CD4-positive, alpha-beta T cell (primary cell): ENCODE measurements at regions not wholly inside any gene's neighbourhood (a gene's known extent, or its start where the extent isn't known, plus 50 kb on each side); places are given as distances from the start of the nearest gene placed in this dataset.

Experiments
- ATAC-seq: fragments of 200-7000 bp; cut with Tn5 transposase; one replicate; pipeline ENCODE4 v1.10.0; 2022; ENCODE audit warnings: mild to moderate bottlenecking; ENCODE audit not compliant: poor library complexity
- CTCF ChIA-PET: fragments of 350-600 bp; sonication (Branson Sonifier 250); formaldehyde crosslinking; loops from one replicate; lab custom pipeline; 2021; ENCODE audit warnings: antibody characterized with exemption, inconsistent platforms; lab: Charles Lee
- POLR2A ChIA-PET: fragments of 350-600 bp; sonication (Branson Sonifier 250); formaldehyde crosslinking; loops from one replicate; lab custom pipeline; 2021; ENCODE audit warnings: antibody characterized with exemption, inconsistent platforms; lab: Charles Lee
- DNase-seq, 14 experiments: peaks; one replicate each; pipeline ENCODE4 v3.0.0-alpha.2; 2013 to 2020; ENCODE audit warnings: mixed read lengths in 2 of 14
- H3K27ac ChIP-seq, 2 donors: one replicate each; pipeline versions ENCODE4 v1.5.1 to v1.7.0; 2013; ENCODE audit warnings: low read length in 2 of 2, low read depth in 1 of 2, mild to moderate bottlenecking in 1 of 2
- H3K27me3 ChIP-seq, 2 experiments: 1 replicate in 1 of 2; 2 replicates in 1 of 2; pipeline versions ENCODE4 v1.6.1 to v1.7.0; 2013; ENCODE audit warnings: low read length in 2 of 2, control low read depth in 1 of 2, mild to moderate bottlenecking in 1 of 2, moderate library complexity in 1 of 2; ENCODE audit not compliant: insufficient read depth in 2 of 2, control insufficient read depth in 1 of 2
- H3K36me3 ChIP-seq: one replicate; pipeline ENCODE4 v1.6.1; 2013; ENCODE audit warnings: low read length, control low read depth; ENCODE audit not compliant: insufficient read depth
- H3K4me1 ChIP-seq: one replicate; pipeline ENCODE4 v1.6.1; 2013; ENCODE audit warnings: low read length, control low read depth; ENCODE audit not compliant: insufficient read depth
- H3K4me3 ChIP-seq: one replicate; pipeline ENCODE4 v1.5.1; 2013; ENCODE audit warnings: mild to moderate bottlenecking, low read length, moderate library complexity
- H3K9me3 ChIP-seq, 2 experiments: 1 replicate in 1 of 2; 2 replicates in 1 of 2; pipeline versions ENCODE4 v1.6.1 to v1.7.0; 2013; ENCODE audit warnings: low read length in 2 of 2, mild to moderate bottlenecking in 2 of 2, control low read depth in 1 of 2, moderate library complexity in 1 of 2; ENCODE audit not compliant: control insufficient read depth in 1 of 2, insufficient read depth in 1 of 2
- H3K27ac Mint-ChIP-seq: one replicate; pipeline ENCODE4 v1.8.0; 2020; ENCODE audit warnings: mixed read lengths
- H3K27me3 Mint-ChIP-seq: one replicate; pipeline ENCODE4 v1.8.0; 2021; ENCODE audit warnings: mixed read lengths
- H3K36me3 Mint-ChIP-seq: one replicate; pipeline ENCODE4 v1.8.0; 2021; ENCODE audit warnings: low read depth, mixed read lengths
- H3K4me1 Mint-ChIP-seq: one replicate; pipeline ENCODE4 v1.8.0; 2021; ENCODE audit warnings: low read depth, mixed read lengths
- H3K4me3 Mint-ChIP-seq: one replicate; pipeline ENCODE4 v1.8.0; 2020; ENCODE audit warnings: mild to moderate bottlenecking, mixed read lengths
- H3K9me3 Mint-ChIP-seq: one replicate; pipeline ENCODE4 v1.8.0; 2020; ENCODE audit warnings: mixed read lengths
- intact Hi-C, 2 experiments: fragments of 100-400 bp; cut with DNase I in 1 of 2; cut with micrococcal nuclease in 1 of 2; formaldehyde crosslinking; loops; one replicate each; pipeline versions ENCODE4 v1.15.1 to v1.9.0; 2023 to 2025; cut with DNase I, micrococcal nuclease
- TF ChIP-seq, protein P1 (sequence below): fragments of 200-600 bp; IDR thresholded peaks from one replicate; pipeline ENCODE4 v1.8.0; 2022; ENCODE audit warnings: antibody characterized with exemption, mild to moderate bottlenecking

DNA sequence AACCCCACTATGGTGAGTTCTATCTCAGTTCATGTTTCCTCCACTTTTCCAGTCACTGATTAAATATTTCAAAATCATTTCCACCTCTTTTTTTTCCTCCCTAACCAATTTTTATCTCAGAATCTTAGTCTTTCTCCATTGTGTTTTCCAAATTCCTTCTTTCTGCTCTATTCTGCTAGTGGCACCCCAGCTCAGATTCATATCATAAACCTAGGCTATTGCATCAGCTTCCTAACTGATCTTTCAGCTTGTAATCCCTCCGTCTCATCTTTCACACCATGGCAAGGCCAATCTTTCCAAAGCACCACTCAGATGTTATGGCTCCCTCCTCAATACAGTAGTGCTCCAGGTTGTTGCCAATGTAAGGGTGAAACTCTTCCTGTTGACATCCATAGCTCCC lies 631.9 kb downstream of the PLPP3 start:
- Histone ChIP-seq H3K36me3 (no peaks in the 10 kb centered on the region), H3K27ac (no peak overlapping the region), H3K4me1 (no peaks in the 10 kb centered on the region), H3K9me3 (no peaks in the 10 kb centered on the region), H3K4me3 (no peak overlapping the region), H3K27me3 (no peaks in the 10 kb centered on the region)
- Mint-ChIP-seq H3K27ac (no peak overlapping the region), H3K9me3 (no peaks in the 10 kb centered on the region), H3K27me3 (peaks cover 3% of the 10 kb centered on the region), H3K36me3 (no peaks in the 10 kb centered on the region), H3K4me1 (no peaks in the 10 kb centered on the region), H3K4me3 (no peak overlapping the region)
- intact Hi-C loops, result no loop called here
- CTCF ChIA-PET, result no interaction called here
- TF ChIP-seq, protein P1, sequence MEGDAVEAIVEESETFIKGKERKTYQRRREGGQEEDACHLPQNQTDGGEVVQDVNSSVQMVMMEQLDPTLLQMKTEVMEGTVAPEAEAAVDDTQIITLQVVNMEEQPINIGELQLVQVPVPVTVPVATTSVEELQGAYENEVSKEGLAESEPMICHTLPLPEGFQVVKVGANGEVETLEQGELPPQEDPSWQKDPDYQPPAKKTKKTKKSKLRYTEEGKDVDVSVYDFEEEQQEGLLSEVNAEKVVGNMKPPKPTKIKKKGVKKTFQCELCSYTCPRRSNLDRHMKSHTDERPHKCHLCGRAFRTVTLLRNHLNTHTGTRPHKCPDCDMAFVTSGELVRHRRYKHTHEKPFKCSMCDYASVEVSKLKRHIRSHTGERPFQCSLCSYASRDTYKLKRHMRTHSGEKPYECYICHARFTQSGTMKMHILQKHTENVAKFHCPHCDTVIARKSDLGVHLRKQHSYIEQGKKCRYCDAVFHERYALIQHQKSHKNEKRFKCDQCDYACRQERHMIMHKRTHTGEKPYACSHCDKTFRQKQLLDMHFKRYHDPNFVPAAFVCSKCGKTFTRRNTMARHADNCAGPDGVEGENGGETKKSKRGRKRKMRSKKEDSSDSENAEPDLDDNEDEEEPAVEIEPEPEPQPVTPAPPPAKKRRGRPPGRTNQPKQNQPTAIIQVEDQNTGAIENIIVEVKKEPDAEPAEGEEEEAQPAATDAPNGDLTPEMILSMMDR, result no peak
- POLR2A ChIA-PET, result no interaction called here
- ATAC-seq (no peak), DNase-seq (no peak)

DNA sequence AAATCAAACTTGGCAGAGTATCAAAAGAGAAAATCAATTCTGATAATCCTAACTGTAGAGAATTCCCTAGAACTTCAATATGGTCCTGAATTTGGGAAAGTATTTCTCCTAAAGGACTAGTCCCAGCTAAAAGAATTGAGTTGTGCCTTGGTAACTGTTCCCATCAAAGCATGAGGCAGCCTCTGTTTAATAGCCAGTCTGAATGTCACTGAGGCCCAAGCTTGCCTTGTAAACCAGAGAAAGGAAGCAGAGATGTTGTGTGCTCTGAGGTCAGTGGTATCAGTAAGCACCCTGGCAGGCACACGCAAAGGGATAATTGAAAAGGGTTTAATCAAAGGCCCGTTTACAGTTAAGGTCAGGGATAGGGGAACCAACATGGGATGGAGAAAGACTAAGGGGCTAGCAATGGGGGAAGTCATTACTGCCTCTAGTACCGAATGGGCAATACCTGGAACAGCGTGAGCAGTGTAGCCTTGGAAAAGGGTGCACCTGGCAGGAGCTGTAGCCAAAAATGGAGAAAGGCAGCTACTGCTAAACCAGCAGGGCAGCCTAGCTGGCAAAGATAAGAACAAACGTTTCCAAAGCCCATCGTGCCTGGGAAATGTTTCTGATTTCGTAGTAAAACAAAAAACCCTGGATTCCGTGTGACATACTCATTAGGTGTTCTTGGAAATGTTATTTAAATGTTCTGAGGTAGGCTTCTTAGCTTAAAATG lies 635.5 kb downstream of the PLPP3 start:
- Mint-ChIP-seq H3K4me3 (no peak overlapping the region), H3K36me3 (no peaks in the 10 kb centered on the region), H3K27me3 (no peaks in the 10 kb centered on the region), H3K27ac (no peak overlapping the region), H3K9me3 (no peaks in the 10 kb centered on the region), H3K4me1 (no peaks in the 10 kb centered on the region)
- H3K4me3 ChIP-seq, result no peak overlapping the region
- H3K27ac ChIP-seq, result no peak overlapping the region
- CTCF ChIA-PET, result no interaction called here
- TF ChIP-seq, protein P1, result no peak
- no peaks in the 10 kb centered on the region for H3K9me3 ChIP-seq
- DNase-seq, result no peak
- no peaks in the 10 kb centered on the region for H3K27me3 ChIP-seq
- intact Hi-C loops, result no loop called here
- no peaks in the 10 kb centered on the region for H3K36me3 ChIP-seq
- no peak for ATAC-seq
- H3K4me1 ChIP-seq, result no peaks in the 10 kb centered on the region
- POLR2A ChIA-PET, result no interaction called here

DNA sequence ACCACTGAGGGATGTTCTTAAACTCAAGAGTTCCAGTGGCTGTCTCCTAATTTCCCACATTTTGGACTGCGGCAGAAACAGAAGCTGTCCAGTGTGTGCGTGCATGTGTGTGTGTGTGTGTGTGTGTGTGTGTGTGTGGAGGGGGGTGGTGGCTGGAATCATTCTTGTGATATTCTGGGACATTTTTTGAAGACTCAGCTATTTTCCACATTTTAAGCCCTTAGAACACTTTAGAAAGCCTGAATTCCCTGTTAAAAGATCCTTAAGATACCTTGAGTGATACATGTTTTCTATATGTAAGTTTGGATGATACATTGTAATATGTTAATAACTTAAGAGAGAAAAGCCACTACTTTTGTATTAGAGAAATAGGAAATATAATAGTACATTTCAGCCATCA lies 636.4 kb downstream of the PLPP3 start:
- Mint-ChIP-seq H3K27me3 (no peaks in the 10 kb centered on the region), H3K36me3 (no peaks in the 10 kb centered on the region), H3K27ac (no peak overlapping the region), H3K9me3 (no peaks in the 10 kb centered on the region), H3K4me3 (no peak overlapping the region), H3K4me1 (no peaks in the 10 kb centered on the region)
- TF ChIP-seq, protein P1, result no peak
- intact Hi-C loops, result no loop called here
- H3K27me3 ChIP-seq, result no peaks in the 10 kb centered on the region
- DNase-seq, result no peak
- no peak overlapping the region for H3K27ac ChIP-seq
- no peaks in the 10 kb centered on the region for H3K4me1 ChIP-seq
- POLR2A ChIA-PET, result no interaction called here
- H3K36me3 ChIP-seq, result no peaks in the 10 kb centered on the region
- H3K9me3 ChIP-seq, result peaks cover 0 to 7% of the 10 kb centered on the region in 2 experiments
- CTCF ChIA-PET, result no interaction called here
- no peak overlapping the region for H3K4me3 ChIP-seq
- no peak for ATAC-seq
